Epithelial cell of esophagus (primary cell): ENCODE measurements at regions not wholly inside any gene's neighbourhood (a gene's known extent, or its start where the extent isn't known, plus 50 kb on each side); places are given as distances from the start of the nearest gene placed in this dataset.
A peak's percentile ranks its signal among the peaks of the same experiment; 100 is the strongest.

Source experiments
- DNase-seq: peaks from one replicate; pipeline ENCODE4 v3.0.0; 2010; ENCODE audit warnings: low read depth
- H3K4me3 ChIP-seq: 2 replicates; pipeline ENCODE4 v1.5.1; 2011; ENCODE audit warnings: mild to moderate bottlenecking, low read length, control low read depth
- CTCF ChIP-seq: IDR thresholded peaks from 2 replicates; pipeline ENCODE4 v1.5.1; 2011; ENCODE audit warnings: low read depth, mild to moderate bottlenecking, low read length, control low read depth, inconsistent platforms; ENCODE audit not compliant: insufficient read depth; ENCODE audit errors: missing control alignments

- no peak for TF ChIP-seq CTCF
- H3K4me3 ChIP-seq, result no peak overlapping the region
- peak; percentile 42 for DNase-seq
Observed at GRCh38 chr13:61128850-61129645, 286.6 kb downstream of the PCDH20 start.

- H3K4me3 ChIP-seq, result no peak overlapping the region
Observed at GRCh38 chr13:61123538-61124289, 291.9 kb downstream of the PCDH20 start.

GRCh38 chr13:61113140-61113658 is 302.4 kb downstream of the PCDH20 start:
- no peak for DNase-seq
- H3K4me3 ChIP-seq, result no peak overlapping the region
- no peak for TF ChIP-seq CTCF

More at GRCh38 chr13:61123538-61124289, 291.9 kb downstream of the PCDH20 start:
- no peak for DNase-seq
- no peak for TF ChIP-seq CTCF

GRCh38 chr13:61111529-61111928 is 304.1 kb downstream of the PCDH20 start:
- H3K4me3 ChIP-seq, result no peak overlapping the region
- no peak for DNase-seq
- TF ChIP-seq CTCF, result no peak

GRCh38 chr13:61110732-61111131 is 304.9 kb downstream of the PCDH20 start:
- DNase-seq, result peak; percentile 5
- H3K4me3 ChIP-seq, result no peak overlapping the region
- TF ChIP-seq CTCF, result no peak

- DNase-seq, result peak; percentile 2
- no peak for TF ChIP-seq CTCF
- no peak overlapping the region for H3K4me3 ChIP-seq
Observed at GRCh38 chr13:61109741-61110140, 305.9 kb downstream of the PCDH20 start.
